ENCODE measurements at regions not wholly inside any gene's neighbourhood (a gene's known extent, or its start where the extent isn't known, plus 50 kb on each side); places are given as distances from the start of the nearest gene placed in this dataset.

- no peaks in the 10 kb centered on the region for H3K36me3 ChIP-seq
- no peak overlapping the region for H3K27ac ChIP-seq
- H3K27me3 ChIP-seq, result no peaks in the 10 kb centered on the region
- H3K4me1 ChIP-seq, result no peaks in the 10 kb centered on the region
- TF ChIP-seq POLR2AphosphoS5 (IDR thresholded peaks at IDR 0.05; ENCODE audit: insufficient read depth in 1 of 2, low read depth in 1 of 2), result no peak
- no peak for TF ChIP-seq CTCF (IDR thresholded peaks at IDR 0.05)
- no peak for TF ChIP-seq POLR2A (IDR thresholded peaks at IDR 0.05)
- no peak for DNase-seq (ENCODE audit: extremely low spot score in 2 of 2)
- intact Hi-C loops (cut with DNase I), result no loop called here
- no peaks in the 10 kb centered on the region for H3K9me3 ChIP-seq
- H3K4me3 ChIP-seq, result no peak overlapping the region
These were observed 161.0 kb upstream of the PFN2 start for GRCh38 chr3:150131663-150132062.

GRCh38 chr3:150130404-150131100 lies 159.9 kb upstream of the PFN2 start:
- Histone ChIP-seq H3K36me3 (no peaks in the 10 kb centered on the region), H3K4me1 (no peaks in the 10 kb centered on the region), H3K4me3 (no peak overlapping the region), H3K27ac (no peak overlapping the region), H3K27me3 (no peaks in the 10 kb centered on the region), H3K9me3 (no peaks in the 10 kb centered on the region)
- intact Hi-C loops (cut with DNase I), result no loop called here
- no peak for DNase-seq (ENCODE audit: extremely low spot score in 2 of 2)
- TF ChIP-seq POLR2A (IDR thresholded peaks at IDR 0.05) (no peak), CTCF (IDR thresholded peaks at IDR 0.05) (no peak), POLR2AphosphoS5 (IDR thresholded peaks at IDR 0.05; ENCODE audit: insufficient read depth in 1 of 2, low read depth in 1 of 2) (no peak)

- Histone ChIP-seq H3K4me3 (no peak overlapping the region), H3K36me3 (no peaks in the 10 kb centered on the region), H3K9me3 (no peaks in the 10 kb centered on the region), H3K4me1 (no peaks in the 10 kb centered on the region), H3K27ac (no peak overlapping the region), H3K27me3 (no peaks in the 10 kb centered on the region)
- intact Hi-C loops (cut with DNase I), result no loop called here
- no peak for DNase-seq (ENCODE audit: extremely low spot score in 2 of 2)
- TF ChIP-seq POLR2AphosphoS5 (IDR thresholded peaks at IDR 0.05; ENCODE audit: insufficient read depth in 1 of 2, low read depth in 1 of 2) (no peak), POLR2A (IDR thresholded peaks at IDR 0.05) (no peak), CTCF (IDR thresholded peaks at IDR 0.05) (no peak)
These were observed 158.5 kb upstream of the PFN2 start for GRCh38 chr3:150129166-150129565.

GRCh38 chr3:150128126-150128525 lies 157.4 kb upstream of the PFN2 start:
- H3K9me3 ChIP-seq, result no peaks in the 10 kb centered on the region
- H3K27me3 ChIP-seq, result no peaks in the 10 kb centered on the region
- H3K4me1 ChIP-seq, result no peaks in the 10 kb centered on the region
- no peaks in the 10 kb centered on the region for H3K36me3 ChIP-seq
- H3K4me3 ChIP-seq, result no peak overlapping the region
- no peak overlapping the region for H3K27ac ChIP-seq
- intact Hi-C loops (cut with DNase I), result no loop called here
- no peak for DNase-seq (ENCODE audit: extremely low spot score in 2 of 2)
- no peak for TF ChIP-seq CTCF (IDR thresholded peaks at IDR 0.05)

GRCh38 chr3:150127011-150127490 lies 156.4 kb upstream of the PFN2 start:
- Histone ChIP-seq H3K4me3 (no peak overlapping the region), H3K9me3 (no peaks in the 10 kb centered on the region), H3K36me3 (no peaks in the 10 kb centered on the region), H3K27me3 (no peaks in the 10 kb centered on the region), H3K27ac (no peak overlapping the region), H3K4me1 (no peaks in the 10 kb centered on the region)
- no peak for TF ChIP-seq POLR2AphosphoS5 (IDR thresholded peaks at IDR 0.05; ENCODE audit: insufficient read depth in 1 of 2, low read depth in 1 of 2)
- TF ChIP-seq CTCF (IDR thresholded peaks at IDR 0.05), result no peak
- no peak for TF ChIP-seq POLR2A (IDR thresholded peaks at IDR 0.05)
- intact Hi-C loops (cut with DNase I), result no loop called here
- DNase-seq (ENCODE audit: extremely low spot score in 2 of 2), result no peak
